Testis (tissue), 2 donors: ENCODE measurements at regions not wholly inside any gene's neighbourhood (a gene's known extent, or its start where the extent isn't known, plus 50 kb on each side); places are given as distances from the start of the nearest gene placed in this dataset.

Experiments
- POLR2A ChIP-seq: fragments of 450-650 bp; IDR thresholded peaks from one replicate; pipeline ENCODE4 v1.6.1; 2017; ENCODE audit warnings: antibody characterized with exemption, mild to moderate bottlenecking, moderate library complexity
- TF ChIP-seq, protein P1 (sequence below), 3 experiments: fragments of 450-650 bp in 2 of 3; fragments of 200-600 bp in 1 of 3; sonication (generic) in 1 of 3; IDR thresholded peaks; one replicate each; pipeline ENCODE4 v1.5.1; 2016 to 2019; ENCODE audit warnings: antibody characterized with exemption in 3 of 3, mild to moderate bottlenecking in 2 of 3, moderate library complexity in 1 of 3

GRCh38 chr7:37598824-37599223 lies 84.7 kb upstream of the GPR141 start:
- TF ChIP-seq, protein P1, sequence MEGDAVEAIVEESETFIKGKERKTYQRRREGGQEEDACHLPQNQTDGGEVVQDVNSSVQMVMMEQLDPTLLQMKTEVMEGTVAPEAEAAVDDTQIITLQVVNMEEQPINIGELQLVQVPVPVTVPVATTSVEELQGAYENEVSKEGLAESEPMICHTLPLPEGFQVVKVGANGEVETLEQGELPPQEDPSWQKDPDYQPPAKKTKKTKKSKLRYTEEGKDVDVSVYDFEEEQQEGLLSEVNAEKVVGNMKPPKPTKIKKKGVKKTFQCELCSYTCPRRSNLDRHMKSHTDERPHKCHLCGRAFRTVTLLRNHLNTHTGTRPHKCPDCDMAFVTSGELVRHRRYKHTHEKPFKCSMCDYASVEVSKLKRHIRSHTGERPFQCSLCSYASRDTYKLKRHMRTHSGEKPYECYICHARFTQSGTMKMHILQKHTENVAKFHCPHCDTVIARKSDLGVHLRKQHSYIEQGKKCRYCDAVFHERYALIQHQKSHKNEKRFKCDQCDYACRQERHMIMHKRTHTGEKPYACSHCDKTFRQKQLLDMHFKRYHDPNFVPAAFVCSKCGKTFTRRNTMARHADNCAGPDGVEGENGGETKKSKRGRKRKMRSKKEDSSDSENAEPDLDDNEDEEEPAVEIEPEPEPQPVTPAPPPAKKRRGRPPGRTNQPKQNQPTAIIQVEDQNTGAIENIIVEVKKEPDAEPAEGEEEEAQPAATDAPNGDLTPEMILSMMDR (IDR thresholded peaks at IDR 0.05), result no peak
- TF ChIP-seq POLR2A, result no peak
